Upper lobe of right lung (tissue), 1 donor: ENCODE measurements at regions not wholly inside any gene's neighbourhood (a gene's known extent, or its start where the extent isn't known, plus 50 kb on each side); places are given as distances from the start of the nearest gene placed in this dataset.

Experiments used
- ATAC-seq: fragments of 200-7000 bp; cut with Tn5 transposase; one replicate; pipeline ENCODE4 v1.9.1; 2020; ENCODE audit warnings: mild to moderate bottlenecking, moderate library complexity
- DNase-seq: peaks from one replicate; pipeline ENCODE4 v3.0.0-alpha.2; 2020
- H3K27ac ChIP-seq: fragments of 200-600 bp; one replicate; pipeline ENCODE4 v1.8.0; 2022
- H3K27me3 ChIP-seq: fragments of 200-600 bp; one replicate; pipeline ENCODE4 v1.8.0; 2022; ENCODE audit warnings: mild to moderate bottlenecking
- H3K36me3 ChIP-seq: fragments of 200-600 bp; one replicate; pipeline ENCODE4 v1.8.0; 2022
- H3K4me1 ChIP-seq: fragments of 200-600 bp; one replicate; pipeline ENCODE4 v1.8.0; 2022
- H3K4me3 ChIP-seq: fragments of 200-600 bp; one replicate; pipeline ENCODE4 v1.8.0; 2022; ENCODE audit warnings: mild to moderate bottlenecking
- H3K9me3 ChIP-seq: fragments of 200-600 bp; one replicate; pipeline ENCODE4 v1.8.0; 2022
- CTCF ChIP-seq: fragments of 200-600 bp; IDR thresholded peaks from one replicate; pipeline ENCODE4 v1.8.0; 2022; ENCODE audit warnings: antibody characterized with exemption
- intact Hi-C: fragments of 100-400 bp; cut with DNase I; formaldehyde crosslinking; loops from one replicate; pipeline ENCODE4 v1.11.0; 2022
- donor health status: DM: no; HTN: yes; CAD: no; lungs with severe emphysema.

DNA sequence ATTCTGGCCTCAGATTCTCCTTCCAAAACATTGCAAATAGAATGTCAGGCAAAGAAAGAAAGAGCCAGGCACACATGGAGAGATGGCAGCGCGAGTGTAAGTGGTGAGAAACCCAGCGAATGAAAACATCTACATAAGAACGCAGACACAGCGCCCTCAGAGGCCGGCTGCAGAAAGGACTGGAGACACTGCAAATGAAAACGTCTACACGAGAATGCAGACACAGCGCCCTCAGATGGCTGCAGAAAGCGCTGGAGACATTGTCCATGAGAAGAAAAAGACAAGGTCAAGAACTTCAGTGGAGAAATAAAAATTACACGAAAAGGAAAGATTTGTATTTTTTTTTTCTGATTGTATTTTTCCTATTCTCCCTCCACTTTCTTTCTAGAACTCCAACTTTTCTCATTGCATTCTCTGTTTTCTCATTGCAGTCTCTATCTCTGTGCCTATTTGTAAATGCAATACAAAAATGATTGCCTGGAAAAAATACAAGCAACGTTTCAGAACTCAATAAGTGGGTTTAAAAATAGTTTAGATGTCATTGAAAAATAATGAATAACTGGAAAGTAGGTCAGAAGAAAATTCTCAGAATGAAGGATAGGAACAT lies 117.9 kb upstream of the LPCAT1 start:
- TF ChIP-seq CTCF: peak; percentile 86
- Histone ChIP-seq H3K9me3 (no peaks in the 10 kb centered on the region), H3K27me3 (peaks cover 21% of the 10 kb centered on the region), H3K4me3 (no peak overlapping the region), H3K27ac (no peak overlapping the region), H3K4me1 (peaks cover 4% of the 10 kb centered on the region), H3K36me3 (no peaks in the 10 kb centered on the region)
- intact Hi-C loops: loop anchor here (10.0 kb wide), 1 partner anchor 457 kb away; no protein-coding TSS in a partner anchor
- ATAC-seq (peak; percentile 88), DNase-seq (peak; percentile 85)

- H3K27ac ChIP-seq: no peak overlapping the region
- peaks cover 21% of the 10 kb centered on the region for H3K27me3 ChIP-seq
- no peak overlapping the region for H3K4me3 ChIP-seq
- ATAC-seq (no peak), DNase-seq (peak; percentile 52)
- no peaks in the 10 kb centered on the region for H3K36me3 ChIP-seq
- no peak for TF ChIP-seq CTCF
- H3K9me3 ChIP-seq: no peaks in the 10 kb centered on the region
- H3K4me1 ChIP-seq: peaks cover 4% of the 10 kb centered on the region
- intact Hi-C loops: loop anchor here (10.0 kb wide), 1 partner anchor 456 kb away; no protein-coding TSS in a partner anchor
Observed at GRCh38 chr5:1641041-1641440, 117.3 kb upstream of the LPCAT1 start.

GRCh38 chr5:1640421-1640881 lies 116.7 kb upstream of the LPCAT1 start:
- H3K4me1 ChIP-seq: peaks cover 4% of the 10 kb centered on the region

GRCh38 chr5:1639757-1640156 lies 116.0 kb upstream of the LPCAT1 start:
- Histone ChIP-seq H3K4me3 (no peak overlapping the region), H3K27ac (no peak overlapping the region), H3K27me3 (peaks cover 21% of the 10 kb centered on the region), H3K36me3 (no peaks in the 10 kb centered on the region), H3K4me1 (no peaks in the 10 kb centered on the region), H3K9me3 (no peaks in the 10 kb centered on the region)
- TF ChIP-seq CTCF: no peak
- intact Hi-C loops: loop anchor here (10.0 kb wide), 1 partner anchor 455 kb away; no protein-coding TSS in a partner anchor
- ATAC-seq (no peak), DNase-seq (peak; percentile 33)

More at GRCh38 chr5:1640421-1640881, 116.7 kb upstream of the LPCAT1 start:
- intact Hi-C loops: loop anchor here (10.0 kb wide), 1 partner anchor 456 kb away; no protein-coding TSS in a partner anchor
- Histone ChIP-seq H3K27me3 (peaks cover 21% of the 10 kb centered on the region), H3K27ac (no peak overlapping the region), H3K4me3 (no peak overlapping the region), H3K36me3 (no peaks in the 10 kb centered on the region), H3K9me3 (no peaks in the 10 kb centered on the region)
- ATAC-seq (no peak), DNase-seq (peak; percentile 56)
- no peak for TF ChIP-seq CTCF

GRCh38 chr5:1638658-1639400 lies 115.1 kb upstream of the LPCAT1 start:
- Histone ChIP-seq H3K9me3 (no peaks in the 10 kb centered on the region), H3K4me3 (no peak overlapping the region), H3K27ac (no peak overlapping the region), H3K27me3 (peaks cover 16% of the 10 kb centered on the region), H3K36me3 (no peaks in the 10 kb centered on the region), H3K4me1 (no peaks in the 10 kb centered on the region)
- intact Hi-C loops: no loop called here
- peak; percentile 52 for DNase-seq
- TF ChIP-seq CTCF: no peak
- ATAC-seq: no peak
